ENCODE measurements at regions not wholly inside any gene's neighbourhood (a gene's known extent, or its start where the extent isn't known, plus 50 kb on each side); places are given as distances from the start of the nearest gene placed in this dataset.

GRCh38 chr1:5707566-5708345 lies 284.5 kb downstream of the NPHP4 start:
- no peak for TF ChIP-seq TEAD4 (CRISPR knock-in tag; IDR thresholded peaks at IDR 0.05)
- no peak for TF ChIP-seq ZBTB43 (CRISPR knock-in tag; IDR thresholded peaks at IDR 0.05)
- TF ChIP-seq ATF1 (CRISPR knock-in tag; IDR thresholded peaks at IDR 0.05), result no peak
- no peak for TF ChIP-seq ZNF232 (CRISPR knock-in tag; IDR thresholded peaks at IDR 0.05)
- no peak for TF ChIP-seq JUN (CRISPR knock-in tag; IDR thresholded peaks at IDR 0.05)
- TF ChIP-seq KAT7 (CRISPR knock-in tag; IDR thresholded peaks at IDR 0.05; ENCODE audit: borderline replicate concordance), result no peak
- TF ChIP-seq ARID4B (CRISPR knock-in tag; IDR thresholded peaks at IDR 0.05; ENCODE audit: borderline replicate concordance), result no peak
- no peak for TF ChIP-seq GABPB1 (CRISPR knock-in tag; IDR thresholded peaks at IDR 0.05)
- TF ChIP-seq, protein P1, sequence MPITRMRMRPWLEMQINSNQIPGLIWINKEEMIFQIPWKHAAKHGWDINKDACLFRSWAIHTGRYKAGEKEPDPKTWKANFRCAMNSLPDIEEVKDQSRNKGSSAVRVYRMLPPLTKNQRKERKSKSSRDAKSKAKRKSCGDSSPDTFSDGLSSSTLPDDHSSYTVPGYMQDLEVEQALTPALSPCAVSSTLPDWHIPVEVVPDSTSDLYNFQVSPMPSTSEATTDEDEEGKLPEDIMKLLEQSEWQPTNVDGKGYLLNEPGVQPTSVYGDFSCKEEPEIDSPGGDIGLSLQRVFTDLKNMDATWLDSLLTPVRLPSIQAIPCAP (CRISPR knock-in tag; IDR thresholded peaks at IDR 0.05), result no peak
- TF ChIP-seq CTCF (IDR thresholded peaks at IDR 0.05), result no peak
- no peak for TF ChIP-seq MLX (CRISPR knock-in tag; IDR thresholded peaks at IDR 0.05)
- TF ChIP-seq NR1H2 (CRISPR knock-in tag; IDR thresholded peaks at IDR 0.05), result no peak
- TF ChIP-seq MXD4 (CRISPR knock-in tag; IDR thresholded peaks at IDR 0.05; ENCODE audit: borderline replicate concordance), result no peak
- H3K36me3 Mint-ChIP-seq, result no peaks in the 10 kb centered on the region
- no peak for DNase-seq (ENCODE audit: low spot score)
- ChIA-PET CTCF (interaction anchor here (2.4 kb wide), 1 partner anchor 38 kb away, joined by 5 read pairs; no protein-coding TSS in a partner anchor), POLR2A (no interaction called here)
- no peaks in the 10 kb centered on the region for H3K4me1 Mint-ChIP-seq
- H3K4me3 Mint-ChIP-seq, result no peak overlapping the region
- no peak overlapping the region for H3K27ac Mint-ChIP-seq
- peaks cover 18% of the 10 kb centered on the region for H3K9me3 Mint-ChIP-seq
- H3K27me3 Mint-ChIP-seq (ENCODE audit: low read depth), result no peaks in the 10 kb centered on the region
- ATAC-seq, result no peak

- H3K9me3 Mint-ChIP-seq, result peaks cover 18% of the 10 kb centered on the region
- ChIA-PET CTCF (interaction anchor here (0.6 to 2.4 kb wide), 2 partner anchors 8 to 40 kb away, joined by 5 to 7 read pairs; no protein-coding TSS in a partner anchor), POLR2A (no interaction called here)
- no peaks in the 10 kb centered on the region for H3K36me3 Mint-ChIP-seq
- no peaks in the 10 kb centered on the region for H3K27me3 Mint-ChIP-seq (ENCODE audit: low read depth)
- no peak overlapping the region for H3K27ac Mint-ChIP-seq
- no peak for DNase-seq (ENCODE audit: low spot score)
- H3K4me3 Mint-ChIP-seq, result no peak overlapping the region
- no peak for ATAC-seq
- H3K4me1 Mint-ChIP-seq, result no peaks in the 10 kb centered on the region
- TF ChIP-seq, protein P2, sequence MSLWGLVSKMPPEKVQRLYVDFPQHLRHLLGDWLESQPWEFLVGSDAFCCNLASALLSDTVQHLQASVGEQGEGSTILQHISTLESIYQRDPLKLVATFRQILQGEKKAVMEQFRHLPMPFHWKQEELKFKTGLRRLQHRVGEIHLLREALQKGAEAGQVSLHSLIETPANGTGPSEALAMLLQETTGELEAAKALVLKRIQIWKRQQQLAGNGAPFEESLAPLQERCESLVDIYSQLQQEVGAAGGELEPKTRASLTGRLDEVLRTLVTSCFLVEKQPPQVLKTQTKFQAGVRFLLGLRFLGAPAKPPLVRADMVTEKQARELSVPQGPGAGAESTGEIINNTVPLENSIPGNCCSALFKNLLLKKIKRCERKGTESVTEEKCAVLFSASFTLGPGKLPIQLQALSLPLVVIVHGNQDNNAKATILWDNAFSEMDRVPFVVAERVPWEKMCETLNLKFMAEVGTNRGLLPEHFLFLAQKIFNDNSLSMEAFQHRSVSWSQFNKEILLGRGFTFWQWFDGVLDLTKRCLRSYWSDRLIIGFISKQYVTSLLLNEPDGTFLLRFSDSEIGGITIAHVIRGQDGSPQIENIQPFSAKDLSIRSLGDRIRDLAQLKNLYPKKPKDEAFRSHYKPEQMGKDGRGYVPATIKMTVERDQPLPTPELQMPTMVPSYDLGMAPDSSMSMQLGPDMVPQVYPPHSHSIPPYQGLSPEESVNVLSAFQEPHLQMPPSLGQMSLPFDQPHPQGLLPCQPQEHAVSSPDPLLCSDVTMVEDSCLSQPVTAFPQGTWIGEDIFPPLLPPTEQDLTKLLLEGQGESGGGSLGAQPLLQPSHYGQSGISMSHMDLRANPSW (CRISPR knock-in tag; conservative IDR thresholded peaks at IDR 0.05; ENCODE audit: low read depth), result no peak
- TF ChIP-seq NR3C1 (CRISPR knock-in tag; conservative IDR thresholded peaks at IDR 0.05; ENCODE audit: low read depth), result no peak
- no peak for TF ChIP-seq GABPB1 (CRISPR knock-in tag; IDR thresholded peaks at IDR 0.05)
- TF ChIP-seq CREB1 (CRISPR knock-in tag; IDR thresholded peaks at IDR 0.05), result no peak
- TF ChIP-seq ZNF121 (CRISPR knock-in tag; IDR thresholded peaks at IDR 0.05), result no peak
- no peak for TF ChIP-seq FOXJ3 (CRISPR knock-in tag; IDR thresholded peaks at IDR 0.05; ENCODE audit: borderline replicate concordance)
- TF ChIP-seq EMX1 (CRISPR knock-in tag; IDR thresholded peaks at IDR 0.05), result no peak
- TF ChIP-seq RORB (CRISPR knock-in tag; IDR thresholded peaks at IDR 0.05), result no peak
- TF ChIP-seq TEAD1 (CRISPR knock-in tag; IDR thresholded peaks at IDR 0.05), result no peak
- TF ChIP-seq ELF4 (CRISPR knock-in tag; IDR thresholded peaks at IDR 0.05; ENCODE audit: low read depth), result no peak
- no peak for TF ChIP-seq SP1 (CRISPR knock-in tag; conservative IDR thresholded peaks at IDR 0.05)
These were observed 286.0 kb downstream of the NPHP4 start for GRCh38 chr1:5706239-5706638.

Measured in WTC11 (cell line).